ENCODE measurements at regions not wholly inside any gene's neighbourhood (a gene's known extent, or its start where the extent isn't known, plus 50 kb on each side); places are given as distances from the start of the nearest gene placed in this dataset.

DNA sequence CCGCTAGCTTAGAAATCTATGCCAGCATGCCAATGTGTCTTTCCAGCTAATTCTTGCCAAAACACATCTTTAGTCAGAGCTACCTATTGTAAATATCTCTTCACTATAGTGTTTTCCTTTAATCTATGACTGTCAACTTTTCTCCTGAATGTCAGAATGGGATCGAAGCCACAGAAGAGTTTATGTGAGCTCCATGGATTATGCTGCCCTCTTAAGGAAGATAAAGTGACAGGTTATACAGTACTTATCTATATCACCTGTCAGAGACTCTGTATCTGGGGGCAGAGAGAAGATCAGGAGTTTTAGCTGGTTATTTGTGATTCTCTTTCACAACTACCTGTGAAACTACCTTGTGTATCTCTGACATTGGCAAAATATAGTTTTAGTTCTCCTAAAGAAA is 204.3 kb upstream of the SEL1L start:
- Histone ChIP-seq H3K9me3 (no peaks in the 10 kb centered on the region), H3K27me3 (no peaks in the 10 kb centered on the region), H3K27ac (no peak overlapping the region), H3K4me3 (no peak overlapping the region), H3K36me3 (no peaks in the 10 kb centered on the region), H3K4me1 (peaks cover 0 to 15% (median 3%) of the 10 kb centered on the region in 4 donors)
- TF ChIP-seq, protein P1, sequence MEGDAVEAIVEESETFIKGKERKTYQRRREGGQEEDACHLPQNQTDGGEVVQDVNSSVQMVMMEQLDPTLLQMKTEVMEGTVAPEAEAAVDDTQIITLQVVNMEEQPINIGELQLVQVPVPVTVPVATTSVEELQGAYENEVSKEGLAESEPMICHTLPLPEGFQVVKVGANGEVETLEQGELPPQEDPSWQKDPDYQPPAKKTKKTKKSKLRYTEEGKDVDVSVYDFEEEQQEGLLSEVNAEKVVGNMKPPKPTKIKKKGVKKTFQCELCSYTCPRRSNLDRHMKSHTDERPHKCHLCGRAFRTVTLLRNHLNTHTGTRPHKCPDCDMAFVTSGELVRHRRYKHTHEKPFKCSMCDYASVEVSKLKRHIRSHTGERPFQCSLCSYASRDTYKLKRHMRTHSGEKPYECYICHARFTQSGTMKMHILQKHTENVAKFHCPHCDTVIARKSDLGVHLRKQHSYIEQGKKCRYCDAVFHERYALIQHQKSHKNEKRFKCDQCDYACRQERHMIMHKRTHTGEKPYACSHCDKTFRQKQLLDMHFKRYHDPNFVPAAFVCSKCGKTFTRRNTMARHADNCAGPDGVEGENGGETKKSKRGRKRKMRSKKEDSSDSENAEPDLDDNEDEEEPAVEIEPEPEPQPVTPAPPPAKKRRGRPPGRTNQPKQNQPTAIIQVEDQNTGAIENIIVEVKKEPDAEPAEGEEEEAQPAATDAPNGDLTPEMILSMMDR (IDR thresholded peaks at IDR 0.05) = peak in 3 of 4 donors; percentile 17 to 41 (median 26)
- no peak for TF ChIP-seq POLR2A (IDR thresholded peaks at IDR 0.05)
- DNase-seq (no peak), ATAC-seq (peak; percentile 33 to 73 (median 64))
- WGBS (ENCODE audit: insufficient coverage, low coverage, low lambda C conversion rate, missing lambda C conversion rate) = 60% methylated on average over 2 of the region's 2 CpGs
- intact Hi-C loops (cut with DNase I) = no loop called here

GRCh38 chr14:81738946-81739659 is 205.4 kb upstream of the SEL1L start:
- H3K4me3 ChIP-seq = no peak overlapping the region
- 46% methylated on average over 4 of the region's 4 CpGs for WGBS (ENCODE audit: insufficient coverage, low coverage, low lambda C conversion rate, missing lambda C conversion rate)
- TF ChIP-seq POLR2A (IDR thresholded peaks at IDR 0.05) = no peak
- TF ChIP-seq, protein P1 (IDR thresholded peaks at IDR 0.05) = no peak
- no peaks in the 10 kb centered on the region for H3K9me3 ChIP-seq
- peaks cover 0 to 15% (median 3%) of the 10 kb centered on the region in 4 donors for H3K4me1 ChIP-seq
- H3K36me3 ChIP-seq = no peaks in the 10 kb centered on the region
- H3K27ac ChIP-seq = peak overlapping the region in 2 of 3 donors; percentile 4 to 52
- intact Hi-C loops (cut with DNase I) = no loop called here
- DNase-seq (no peak), ATAC-seq (peak; percentile 84 to 94 (median 92))
- H3K27me3 ChIP-seq = no peaks in the 10 kb centered on the region

GRCh38 chr14:81743605-81744004 is 210.0 kb upstream of the SEL1L start:
- no peaks in the 10 kb centered on the region for H3K9me3 ChIP-seq

DNA sequence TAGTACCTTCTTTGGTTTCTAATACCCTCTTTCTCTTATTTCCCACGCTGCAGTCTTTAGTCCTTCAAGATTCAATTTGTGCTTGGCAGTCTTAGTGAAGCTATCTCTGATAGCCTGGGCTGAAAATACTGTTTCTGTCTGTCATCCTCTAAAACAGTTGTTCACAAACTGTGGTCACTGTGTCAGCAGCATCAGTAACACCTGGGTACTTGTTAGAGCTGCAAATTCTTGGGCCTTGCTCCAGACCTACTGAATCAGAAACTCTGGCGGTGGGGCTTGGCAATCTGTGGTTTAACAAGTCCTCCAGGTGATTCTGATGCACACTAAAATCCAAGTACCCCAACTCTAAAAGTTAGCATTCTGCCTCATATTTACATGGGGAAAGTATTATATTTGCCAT is 217.5 kb upstream of the SEL1L start:
- Histone ChIP-seq H3K36me3 (no peaks in the 10 kb centered on the region), H3K4me1 (no peaks in the 10 kb centered on the region), H3K27me3 (no peaks in the 10 kb centered on the region), H3K9me3 (no peaks in the 10 kb centered on the region), H3K27ac (no peak overlapping the region), H3K4me3 (no peak overlapping the region)
- no peak for DNase-seq
- no peak for ATAC-seq
- intact Hi-C loops (cut with DNase I) = no loop called here
- 35% methylated on average over 1 of the region's 2 CpGs for WGBS (ENCODE audit: insufficient coverage, low coverage, low lambda C conversion rate, missing lambda C conversion rate)
- no peak for TF ChIP-seq POLR2A (IDR thresholded peaks at IDR 0.05)
- TF ChIP-seq, protein P1 (IDR thresholded peaks at IDR 0.05) = no peak

More at GRCh38 chr14:81743605-81744004, 210.0 kb upstream of the SEL1L start:
- peaks cover 0 to 10% (median under 1%) of the 10 kb centered on the region in 4 donors for H3K4me1 ChIP-seq
- TF ChIP-seq, protein P1 (IDR thresholded peaks at IDR 0.05) = no peak
- no peak for TF ChIP-seq POLR2A (IDR thresholded peaks at IDR 0.05)
- 75% methylated on average over 1 of the region's 1 CpG for WGBS (ENCODE audit: insufficient coverage, low coverage, low lambda C conversion rate, missing lambda C conversion rate)
- no peaks in the 10 kb centered on the region for H3K27me3 ChIP-seq
- no peaks in the 10 kb centered on the region for H3K36me3 ChIP-seq
- DNase-seq = no peak
- H3K27ac ChIP-seq = no peak overlapping the region
- H3K4me3 ChIP-seq = no peak overlapping the region
- intact Hi-C loops (cut with DNase I) = no loop called here
- no peak for ATAC-seq
